ENCODE measurements at regions not wholly inside any gene's neighbourhood (a gene's known extent, or its start where the extent isn't known, plus 50 kb on each side); places are given as distances from the start of the nearest gene placed in this dataset.

GRCh38 chr2:234278556-234279255 lies 218.2 kb downstream of the ARL4C start:
- DNase-seq (ENCODE audit: low read depth) = no peak

DNA sequence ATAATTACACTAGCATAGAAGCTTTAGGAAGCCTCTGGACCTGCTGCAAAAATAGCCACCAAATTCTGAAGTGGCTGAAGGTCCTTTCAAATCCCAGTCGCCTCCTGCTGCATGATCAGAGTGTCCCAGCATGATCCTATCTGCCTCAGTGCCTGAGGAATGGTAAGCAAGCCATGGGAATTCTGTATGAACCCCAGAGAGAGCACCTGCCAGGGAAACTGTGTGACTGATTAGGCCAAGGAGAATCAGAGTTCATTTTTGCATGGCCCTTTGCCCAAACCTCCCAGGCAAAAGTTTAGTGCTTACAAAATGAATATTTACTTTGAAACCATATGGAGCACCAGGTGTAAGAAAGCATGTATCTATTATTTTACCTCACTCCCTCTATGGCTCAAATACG lies 221.4 kb downstream of the ARL4C start:
- DNase-seq (ENCODE audit: low read depth) = no peak

DNA sequence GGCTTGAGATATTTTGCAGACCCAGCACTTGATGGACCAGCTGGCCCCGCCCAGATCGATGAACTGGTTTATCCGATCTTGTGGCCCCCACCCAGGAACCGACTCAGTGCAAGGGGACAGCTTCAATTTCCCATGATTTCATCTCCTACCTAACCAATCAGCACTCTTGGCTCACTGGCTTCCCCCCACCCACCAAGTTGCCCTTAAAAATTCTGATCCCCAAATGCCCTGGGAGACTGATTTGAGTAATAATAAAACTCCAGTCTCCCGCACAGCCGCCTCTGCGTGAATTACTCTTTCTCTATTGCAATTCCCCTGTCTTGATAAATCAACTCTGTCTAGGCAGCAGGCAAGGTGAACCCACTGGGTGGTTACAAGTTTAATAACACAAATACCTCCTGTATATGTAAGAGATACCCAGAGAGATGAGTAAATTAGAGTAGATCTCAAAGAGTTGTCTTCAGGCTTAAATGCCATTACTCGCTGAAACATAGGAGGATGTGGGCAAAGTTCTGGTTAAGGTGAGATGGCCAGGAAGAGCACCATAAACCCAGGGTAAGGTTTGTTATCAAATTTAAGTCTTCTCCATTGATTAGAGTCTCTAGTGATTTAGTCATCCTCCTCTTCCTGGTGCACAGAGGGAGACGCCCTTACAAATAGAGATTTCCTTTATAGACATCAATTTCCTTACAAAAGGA lies 222.8 kb downstream of the ARL4C start:
- no peak for DNase-seq (ENCODE audit: low read depth)

DNA sequence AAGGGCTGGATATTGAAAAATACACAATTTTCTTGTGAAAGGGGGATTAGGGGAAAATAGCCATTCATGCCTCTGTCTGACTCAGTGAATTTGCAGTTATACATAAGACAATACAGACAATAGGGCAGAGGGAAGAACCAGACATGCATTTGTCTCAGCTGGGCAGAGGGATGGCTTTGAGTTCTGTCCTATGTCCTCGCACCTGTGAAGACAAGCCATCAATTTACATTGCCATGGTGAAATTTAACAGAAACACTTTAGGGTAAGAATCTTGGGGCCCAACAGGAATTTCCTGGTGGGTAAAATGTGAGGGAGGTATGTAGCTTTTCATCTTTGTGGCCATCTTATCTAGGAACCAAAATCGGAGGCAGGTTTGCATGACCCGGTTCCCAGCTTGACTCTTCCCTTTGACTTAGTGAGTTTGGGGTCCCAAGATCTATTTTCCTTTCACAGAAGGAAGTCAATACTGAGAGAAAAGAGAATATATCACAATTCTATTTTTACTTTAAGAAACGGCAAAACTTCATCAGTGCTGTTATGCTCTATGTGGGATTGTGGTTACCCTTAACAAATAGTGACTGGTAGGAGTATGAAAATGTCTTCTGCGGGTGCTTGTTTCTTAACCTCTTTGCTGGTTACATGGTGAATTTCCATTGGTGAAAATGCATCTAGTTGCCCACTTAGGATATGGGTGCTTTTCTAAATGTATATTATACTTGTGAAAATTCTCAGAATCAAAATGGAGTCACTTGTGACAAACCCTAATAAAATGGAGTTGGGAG lies 221.8 kb downstream of the SPP2 start:
- no peak for DNase-seq (ENCODE audit: low read depth)

DNA sequence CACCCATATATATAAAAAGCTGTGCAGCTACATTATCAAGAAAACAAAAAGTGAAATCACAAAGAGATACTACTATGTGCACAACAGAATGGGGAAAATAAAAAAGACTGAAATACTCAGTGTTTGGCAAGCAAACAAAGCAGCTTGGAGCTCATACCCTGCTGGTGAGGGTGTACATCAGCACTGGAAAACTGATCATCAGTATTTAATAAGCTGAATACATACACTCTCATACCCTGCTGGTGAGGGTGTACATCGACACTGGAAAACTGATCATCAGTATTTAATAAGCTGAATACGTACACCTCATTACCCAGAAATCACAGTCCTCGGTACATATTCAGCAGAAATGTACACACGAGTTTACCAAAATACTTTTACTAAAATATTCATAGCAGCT lies 220.8 kb downstream of the SPP2 start:
- DNase-seq (ENCODE audit: low read depth) = no peak

- no peak for DNase-seq (ENCODE audit: low read depth)
Measured at GRCh38 chr2:234269769-234270204, 219.3 kb downstream of the SPP2 start.

DNA sequence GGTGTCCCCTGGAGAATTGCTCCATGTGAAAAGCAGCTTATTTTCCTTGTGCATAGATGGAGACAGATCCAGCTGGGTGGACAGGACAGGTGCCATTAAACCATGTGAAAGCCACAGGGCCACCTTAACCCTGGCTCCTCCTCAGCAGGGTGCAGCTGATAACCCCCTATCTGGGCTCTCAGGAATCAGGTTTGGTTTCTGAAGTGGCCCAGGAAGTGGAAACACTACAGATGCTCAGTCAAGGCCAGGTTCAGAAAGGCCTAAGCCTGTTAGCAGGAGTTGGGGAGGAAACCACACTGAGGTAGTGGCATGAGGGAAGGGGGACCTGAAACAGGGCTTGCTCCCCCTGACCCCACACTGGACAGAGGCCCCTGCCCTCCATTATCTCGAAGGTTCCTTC lies 217.0 kb downstream of the SPP2 start:
- DNase-seq (ENCODE audit: low read depth) = no peak

- no peak for DNase-seq (ENCODE audit: low read depth)
Measured at GRCh38 chr2:234266952-234267351, 216.4 kb downstream of the SPP2 start.

GRCh38 chr2:234265206-234265605 lies 214.7 kb downstream of the SPP2 start:
- DNase-seq (ENCODE audit: low read depth) = no peak

DNA sequence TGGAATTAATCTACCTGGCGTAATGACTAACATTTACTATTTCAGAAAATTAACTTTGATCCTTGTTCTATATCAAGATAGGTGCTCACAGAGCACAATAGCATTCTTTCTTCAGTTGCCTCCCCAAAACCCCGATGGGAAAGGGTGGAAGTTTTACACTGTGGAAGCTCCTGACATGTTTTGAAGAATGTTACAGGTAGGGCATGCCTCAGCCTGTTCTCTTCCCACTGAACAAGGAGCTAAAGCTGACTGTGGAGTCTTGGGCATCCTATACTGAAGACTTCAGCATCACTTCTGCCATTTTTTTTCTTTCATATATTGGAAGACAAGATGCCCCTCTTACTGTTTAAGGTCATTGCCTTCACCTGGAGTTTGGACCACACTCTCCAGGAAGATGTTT lies 211.2 kb downstream of the SPP2 start:
- DNase-seq (ENCODE audit: low read depth) = no peak

DNA sequence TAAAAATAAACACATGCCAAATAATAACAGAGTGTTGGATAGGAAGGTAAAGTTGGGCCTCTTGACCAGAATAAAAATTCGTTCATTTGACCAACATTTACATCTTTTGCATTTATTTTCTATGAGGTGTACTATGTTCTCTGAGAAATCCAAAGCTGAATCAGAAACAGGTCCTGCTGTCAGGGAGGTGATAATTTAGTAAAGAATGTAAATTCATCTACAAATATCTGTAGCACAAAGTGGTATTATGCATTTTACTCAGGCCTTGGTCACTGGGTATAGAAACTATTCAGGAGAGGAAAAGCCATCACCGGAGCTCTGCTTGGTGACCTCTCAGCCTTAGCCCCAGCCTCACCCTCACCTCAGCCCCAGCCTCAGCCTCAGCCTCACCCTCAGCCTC lies 208.9 kb downstream of the SPP2 start:
- DNase-seq (ENCODE audit: low read depth) = no peak

GRCh38 chr2:234258562-234259141 lies 208.2 kb downstream of the SPP2 start:
- peak; percentile 79 for DNase-seq (ENCODE audit: low read depth)

DNA sequence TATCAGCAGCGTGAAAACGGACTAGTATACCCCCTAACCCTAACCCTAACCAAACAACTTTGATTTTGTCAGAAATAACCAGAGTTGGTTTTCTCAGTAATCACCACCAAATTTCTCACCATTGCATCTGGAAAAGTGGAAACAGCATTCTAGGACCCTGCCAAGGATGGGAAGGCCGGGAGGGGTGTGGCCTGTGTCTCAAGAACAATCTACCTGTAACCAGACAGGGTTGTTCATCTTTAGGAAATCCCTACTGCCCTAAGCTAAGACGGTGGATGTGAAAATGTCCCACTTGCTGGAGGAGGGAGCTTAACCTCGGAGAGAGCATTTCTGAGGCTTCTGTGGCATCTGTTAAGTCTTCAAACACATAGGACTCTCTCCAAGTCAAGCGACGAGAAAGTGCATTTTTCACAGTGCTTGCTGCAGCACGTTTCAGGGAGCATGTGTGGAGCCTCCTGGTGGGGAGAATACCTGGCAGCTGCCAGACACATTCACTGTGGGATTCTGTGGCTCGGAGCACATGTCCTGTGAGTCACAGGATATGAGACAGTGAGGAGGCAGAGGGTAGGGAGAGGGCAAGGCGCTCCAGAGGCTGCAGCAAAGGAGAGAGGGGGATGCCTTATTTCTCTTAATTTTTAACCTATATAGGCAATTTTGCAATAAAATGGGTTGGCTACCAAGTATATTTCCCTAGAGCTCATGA lies 207.5 kb downstream of the SPP2 start:
- DNase-seq (ENCODE audit: low read depth) = peak; percentile 98

DNA sequence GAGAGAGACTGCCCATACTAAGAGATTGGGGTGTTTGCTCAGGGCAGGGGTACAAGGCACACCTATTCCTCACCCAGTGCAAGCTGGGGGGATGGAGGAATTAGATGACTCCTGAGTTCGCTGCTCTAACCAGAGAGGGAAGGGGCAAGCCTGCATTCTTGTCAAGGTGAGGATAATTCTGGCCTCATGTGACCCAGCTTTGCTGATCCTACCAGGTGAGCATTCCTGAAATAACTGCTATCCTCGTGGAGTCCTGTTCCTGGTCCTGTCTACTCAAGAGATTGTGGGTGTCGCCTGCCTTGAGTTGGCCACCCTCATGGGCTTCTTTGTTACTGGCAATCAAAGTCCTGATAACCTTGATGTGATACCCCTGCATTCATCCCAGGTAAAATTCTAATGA lies 206.0 kb downstream of the SPP2 start:
- DNase-seq (ENCODE audit: low read depth) = no peak

DNA sequence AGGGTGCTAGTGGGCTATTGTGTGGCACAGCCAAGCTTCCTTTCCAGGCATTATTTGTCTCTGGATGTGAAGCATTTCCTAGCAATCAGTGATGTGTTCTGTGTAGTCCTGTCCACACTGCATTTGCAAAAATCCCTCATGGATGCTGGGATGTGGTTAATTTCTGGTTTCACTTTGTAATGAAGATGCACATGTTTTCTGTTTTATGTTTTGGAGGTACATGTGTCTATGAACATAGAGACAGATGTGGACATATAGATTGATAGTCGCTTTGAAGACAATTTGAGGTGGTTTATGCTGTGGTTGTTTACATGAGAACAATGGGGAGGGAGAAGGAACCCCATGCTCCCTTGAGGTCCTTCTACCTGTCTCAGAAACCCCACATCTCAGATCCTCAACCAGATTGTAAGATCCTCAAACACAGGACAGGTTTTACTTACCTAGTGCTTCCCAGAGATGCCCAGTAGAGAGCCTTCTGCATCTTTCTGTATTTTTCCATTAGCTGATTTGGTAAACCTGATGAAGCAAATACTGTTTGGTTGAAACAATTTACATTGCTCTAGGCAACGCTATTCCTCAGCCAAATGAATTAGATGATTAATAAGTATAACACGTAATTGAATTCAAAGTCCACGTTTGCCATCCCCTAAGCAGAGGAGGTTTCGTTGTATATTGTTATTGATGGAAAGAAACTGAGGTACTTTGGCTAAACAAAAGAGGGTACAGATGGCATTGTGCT lies 204.4 kb downstream of the SPP2 start:
- DNase-seq (ENCODE audit: low read depth) = peak; percentile 91

DNA sequence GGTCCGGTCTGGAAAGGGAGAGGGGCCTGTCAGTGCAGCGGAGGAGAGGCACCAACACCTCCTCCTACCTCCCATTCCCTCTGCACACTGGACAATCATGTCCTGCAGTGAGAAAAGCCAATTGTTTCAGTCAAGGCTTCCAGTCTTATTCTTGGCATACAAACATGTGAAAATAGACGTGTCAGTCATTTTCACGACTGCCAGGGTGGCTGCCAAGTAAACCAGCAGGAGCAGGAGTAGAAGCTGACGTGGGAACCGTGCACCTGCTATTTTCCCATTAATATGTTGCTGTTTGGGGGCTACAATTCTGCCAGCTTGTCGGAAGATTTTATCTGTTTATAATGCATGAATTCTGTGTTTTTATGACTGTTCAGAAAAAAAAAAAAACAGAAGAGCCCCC lies 202.3 kb downstream of the SPP2 start:
- no peak for DNase-seq (ENCODE audit: low read depth)

DNA sequence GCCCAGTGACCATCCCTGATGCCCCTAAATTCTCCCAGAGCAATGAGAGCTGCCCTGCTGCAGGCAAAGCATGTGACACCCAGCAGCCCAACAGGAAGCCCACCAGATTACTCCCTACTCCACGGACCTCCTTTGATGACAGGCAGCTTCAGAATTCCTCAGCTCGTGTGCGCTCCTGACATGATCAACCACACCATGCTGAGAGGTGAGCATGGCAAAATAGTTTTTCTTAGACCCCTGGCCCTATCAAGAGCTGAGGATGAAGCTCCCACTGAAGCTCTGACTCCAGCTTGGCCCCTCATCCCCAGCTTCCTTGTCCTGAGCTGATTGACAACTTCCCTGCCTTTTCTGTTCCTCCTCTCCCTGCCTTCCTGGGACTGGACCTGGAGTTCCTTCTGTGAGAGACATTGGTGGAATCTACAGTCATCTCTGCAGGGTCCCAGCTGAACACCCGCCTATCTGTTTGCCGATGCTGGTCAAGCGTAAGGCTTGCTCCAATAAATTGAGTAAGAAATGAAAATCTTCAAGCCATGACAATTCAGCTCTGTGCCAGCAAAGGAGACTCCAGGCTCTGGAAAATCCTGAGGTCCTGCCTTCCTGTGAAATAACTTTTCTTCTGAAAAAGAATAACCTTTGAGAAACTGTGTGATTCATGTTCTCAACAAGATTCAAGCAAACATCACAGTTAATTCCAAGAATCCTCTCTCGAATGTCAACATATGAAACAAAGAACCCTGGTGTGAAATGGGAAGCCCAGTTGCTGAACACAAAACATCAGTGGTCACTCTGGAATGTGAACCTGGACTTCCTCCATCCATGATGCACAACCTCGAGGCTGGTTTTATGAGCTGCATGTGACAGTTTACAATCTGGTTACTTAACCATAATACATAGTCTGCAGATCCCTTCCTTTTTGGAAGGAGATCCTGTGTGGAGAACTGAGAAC lies 201.1 kb downstream of the SPP2 start:
- DNase-seq (ENCODE audit: low read depth) = peak; percentile 99

DNA sequence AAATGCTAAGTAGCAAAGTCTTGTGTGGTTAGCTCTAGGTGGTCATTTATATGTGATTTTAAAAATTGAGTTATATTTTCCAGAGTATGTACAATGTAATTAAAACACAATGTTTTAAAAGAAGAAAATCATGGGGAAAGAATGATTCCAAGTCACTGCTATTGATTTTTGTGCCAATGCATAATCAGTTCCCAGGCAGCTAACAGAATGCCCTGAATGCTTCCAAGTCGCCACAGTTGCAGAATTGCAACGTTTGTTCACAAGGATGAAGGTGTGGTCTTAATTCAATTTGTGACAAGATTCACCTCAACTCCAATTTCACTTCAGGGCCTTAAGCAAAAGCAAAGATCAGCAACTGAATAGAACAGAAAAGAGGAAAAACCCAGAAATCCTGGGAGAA lies 200.4 kb downstream of the SPP2 start:
- DNase-seq (ENCODE audit: low read depth) = no peak

GRCh38 chr2:234249873-234250272 lies 199.4 kb downstream of the SPP2 start:
- peak; percentile 98 for DNase-seq (ENCODE audit: low read depth)

All from M059J (cell line).